ENCODE measurements at regions not wholly inside any gene's neighbourhood (a gene's known extent, or its start where the extent isn't known, plus 50 kb on each side); places are given as distances from the start of the nearest gene placed in this dataset.

DNA sequence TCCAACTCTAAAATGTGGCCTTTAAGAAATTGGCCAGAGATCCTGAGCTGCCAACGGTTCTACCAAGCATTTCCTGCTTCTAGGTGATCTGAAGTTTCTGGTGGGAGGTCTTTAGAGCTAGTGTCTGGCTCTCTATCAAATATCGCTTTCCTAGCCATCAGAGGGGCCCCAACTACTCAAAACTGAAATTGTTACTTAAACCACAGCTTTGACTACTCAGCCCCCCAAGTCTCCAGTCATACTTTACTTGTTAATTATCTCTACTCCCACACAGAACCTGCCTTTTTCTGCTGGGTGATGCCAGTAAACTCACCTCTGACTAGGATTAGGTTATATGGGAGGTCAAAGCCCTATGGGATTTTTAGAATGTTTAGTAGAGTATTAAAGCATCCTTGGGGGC is 95.1 kb downstream of the FASLG start:
- no peak for DNase-seq
- CTCF ChIA-PET: no interaction called here
- POLR2A ChIA-PET (ENCODE audit: unreplicated experiment): no interaction called here
- Histone ChIP-seq H3K9me2 (ENCODE audit: insufficient read depth) (no peaks in the 10 kb centered on the region), H3K27ac (no peak overlapping the region), H3K36me3 (ENCODE audit: low read depth) (no peaks in the 10 kb centered on the region), H3K4me1 (replicated peaks; ENCODE audit: insufficient read depth) (no peaks in the 10 kb centered on the region), H3K79me2 (ENCODE audit: low read depth) (no peaks in the 10 kb centered on the region), H3F3A (ENCODE audit: insufficient read depth, low read depth) (no peaks in the 10 kb centered on the region), H4K20me1 (ENCODE audit: insufficient read depth) (no peaks in the 10 kb centered on the region), H3K4me3 (no peak overlapping the region), H2AFZ (no peak overlapping the region), H3K27me3 (ENCODE audit: insufficient read depth, low read depth) (peaks cover 27% of the 10 kb centered on the region), H3K4me2 (no peak overlapping the region), H3K9me3 (ENCODE audit: insufficient read depth, low read depth) (no peaks in the 10 kb centered on the region)
- BruUV-seq (replicated peaks): no TSS peak
- intact Hi-C loops (cut with micrococcal nuclease; ENCODE audit: unreplicated experiment): no loop called here
- TF ChIP-seq EZH2 (IDR thresholded peaks at IDR 0.05; ENCODE audit: low read depth) (no peak), CTCF (conservative IDR thresholded peaks at IDR 0.05) (no peak)

DNA sequence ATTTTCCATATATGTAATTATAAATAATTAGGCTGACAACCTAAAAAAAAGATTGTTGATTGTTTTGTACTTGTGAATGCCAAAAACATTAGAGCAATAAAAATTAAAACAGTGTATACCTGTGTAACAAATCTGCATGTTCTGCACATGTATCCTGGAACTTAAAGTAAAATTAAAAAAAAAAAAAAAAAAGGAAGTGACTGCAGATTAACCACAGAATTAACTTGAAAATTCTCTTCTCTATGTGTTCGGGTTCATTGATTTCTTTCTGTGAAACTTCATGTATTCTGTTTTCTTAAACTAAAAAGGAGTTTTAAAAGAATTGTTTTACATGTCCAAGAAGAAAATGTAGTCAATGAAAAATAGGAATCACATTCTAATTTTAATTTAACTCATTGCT is 95.7 kb downstream of the FASLG start:
- no peak overlapping the region for H3K4me2 ChIP-seq
- DNase-seq: no peak
- no peaks in the 10 kb centered on the region for H3K4me1 ChIP-seq (replicated peaks; ENCODE audit: insufficient read depth)
- ChIA-PET POLR2A (ENCODE audit: unreplicated experiment) (no interaction called here), CTCF (no interaction called here)
- BruUV-seq (replicated peaks): no TSS peak
- no peaks in the 10 kb centered on the region for H3K79me2 ChIP-seq (ENCODE audit: low read depth)
- H3K27ac ChIP-seq: no peak overlapping the region
- H3K4me3 ChIP-seq: no peak overlapping the region
- no peaks in the 10 kb centered on the region for H3K36me3 ChIP-seq (ENCODE audit: low read depth)
- intact Hi-C loops (cut with micrococcal nuclease; ENCODE audit: unreplicated experiment): no loop called here
- H3K9me3 ChIP-seq (ENCODE audit: insufficient read depth, low read depth): no peaks in the 10 kb centered on the region
- peaks cover 27% of the 10 kb centered on the region for H3K27me3 ChIP-seq (ENCODE audit: insufficient read depth, low read depth)
- no peaks in the 10 kb centered on the region for H3F3A ChIP-seq (ENCODE audit: insufficient read depth, low read depth)
- TF ChIP-seq EZH2 (IDR thresholded peaks at IDR 0.05; ENCODE audit: low read depth) (no peak), CTCF (conservative IDR thresholded peaks at IDR 0.05) (no peak)
- no peaks in the 10 kb centered on the region for H4K20me1 ChIP-seq (ENCODE audit: insufficient read depth)
- H2AFZ ChIP-seq: no peak overlapping the region
- H3K9me2 ChIP-seq (ENCODE audit: insufficient read depth): no peaks in the 10 kb centered on the region

DNA sequence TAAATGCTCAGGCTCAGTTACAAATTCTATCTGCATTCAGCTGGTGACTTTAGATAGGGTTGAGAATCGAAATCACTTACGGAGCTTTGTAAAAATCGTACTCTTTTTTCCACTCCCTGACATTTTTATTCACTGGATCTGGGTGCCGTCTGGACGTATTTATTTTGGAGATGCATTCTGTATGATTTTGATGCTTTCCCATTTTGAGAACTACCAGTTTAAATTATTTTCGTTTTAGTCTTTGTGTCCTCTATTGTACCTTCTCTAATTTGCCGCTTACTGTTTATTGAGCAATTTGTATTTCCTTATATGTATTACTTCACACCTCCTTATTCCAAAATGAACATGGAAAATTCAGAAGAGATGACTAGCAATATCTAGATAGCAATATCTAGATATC is 96.2 kb downstream of the FASLG start:
- Histone ChIP-seq H3K79me2 (ENCODE audit: low read depth) (no peaks in the 10 kb centered on the region), H4K20me1 (ENCODE audit: insufficient read depth) (no peaks in the 10 kb centered on the region), H2AFZ (no peak overlapping the region), H3F3A (ENCODE audit: insufficient read depth, low read depth) (no peaks in the 10 kb centered on the region), H3K9me2 (ENCODE audit: insufficient read depth) (no peaks in the 10 kb centered on the region), H3K4me2 (no peak overlapping the region), H3K4me3 (no peak overlapping the region), H3K27ac (no peak overlapping the region), H3K9me3 (ENCODE audit: insufficient read depth, low read depth) (no peaks in the 10 kb centered on the region), H3K4me1 (replicated peaks; ENCODE audit: insufficient read depth) (no peaks in the 10 kb centered on the region), H3K27me3 (ENCODE audit: insufficient read depth, low read depth) (peaks cover 27% of the 10 kb centered on the region), H3K36me3 (ENCODE audit: low read depth) (no peaks in the 10 kb centered on the region)
- BruUV-seq (replicated peaks): no TSS peak
- no peak for DNase-seq
- intact Hi-C loops (cut with micrococcal nuclease; ENCODE audit: unreplicated experiment): no loop called here
- POLR2A ChIA-PET (ENCODE audit: unreplicated experiment): no interaction called here
- TF ChIP-seq EZH2 (IDR thresholded peaks at IDR 0.05; ENCODE audit: low read depth) (no peak), CTCF (conservative IDR thresholded peaks at IDR 0.05) (no peak)
- CTCF ChIA-PET: no interaction called here
